Naive thymus-derived CD8-positive, alpha-beta T cell (primary cell): ENCODE measurements at regions not wholly inside any gene's neighbourhood (a gene's known extent, or its start where the extent isn't known, plus 50 kb on each side); places are given as distances from the start of the nearest gene placed in this dataset.

ENCODE experiments used
- ATAC-seq, 2 donors: fragments of 150-1000 bp; cut with Tn5 transposase in 1 of 2; sonication (Bioruptor Pico), chemical (Tn5 transposase) in 1 of 2; 1 replicate in 1 of 2; 2 replicates in 1 of 2; pipeline ENCODE4 v1.10.0; 2021; ENCODE audit warnings: mild to moderate bottlenecking in 2 of 2, moderate library complexity in 2 of 2
- POLR2A ChIA-PET: fragments of 350-600 bp; sonication (Branson Sonifier 250); formaldehyde crosslinking; loops from one replicate; lab custom pipeline; 2021; ENCODE audit warnings: antibody characterized with exemption; lab: Charles Lee
- DNase-seq, 10 donors: peaks; one replicate each; pipeline versions ENCODE4 v3.0.0 to v3.0.0-alpha.2; 2020 to 2022
- H3K27ac Mint-ChIP-seq, 10 donors: one replicate each; pipeline ENCODE4 v1.8.0; 2020 to 2022; ENCODE audit warnings: mild to moderate bottlenecking in 10 of 10, mixed read lengths in 10 of 10, moderate library complexity in 4 of 10, inconsistent platforms in 1 of 10
- H3K27me3 Mint-ChIP-seq, 5 donors: one replicate each; pipeline ENCODE4 v1.8.0; 2021 to 2022; ENCODE audit warnings: mixed read lengths in 5 of 5
- H3K36me3 Mint-ChIP-seq, 3 donors: one replicate each; pipeline ENCODE4 v1.8.0; 2020 to 2022; ENCODE audit warnings: mixed read lengths in 3 of 3, mild to moderate bottlenecking in 2 of 3, inconsistent platforms in 1 of 3
- H3K4me1 Mint-ChIP-seq, 4 donors: one replicate each; pipeline ENCODE4 v1.8.0; 2021 to 2022; ENCODE audit warnings: mixed read lengths in 4 of 4
- H3K4me3 Mint-ChIP-seq, 10 donors: one replicate each; pipeline ENCODE4 v1.8.0; 2020 to 2022; ENCODE audit warnings: mild to moderate bottlenecking in 10 of 10, mixed read lengths in 10 of 10, moderate library complexity in 6 of 10, inconsistent platforms in 1 of 10
- H3K9me3 Mint-ChIP-seq, 9 donors: one replicate each; pipeline ENCODE4 v1.8.0; 2020 to 2022; ENCODE audit warnings: mixed read lengths in 9 of 9, mild to moderate bottlenecking in 3 of 9, inconsistent platforms in 1 of 9, moderate library complexity in 1 of 9

DNA sequence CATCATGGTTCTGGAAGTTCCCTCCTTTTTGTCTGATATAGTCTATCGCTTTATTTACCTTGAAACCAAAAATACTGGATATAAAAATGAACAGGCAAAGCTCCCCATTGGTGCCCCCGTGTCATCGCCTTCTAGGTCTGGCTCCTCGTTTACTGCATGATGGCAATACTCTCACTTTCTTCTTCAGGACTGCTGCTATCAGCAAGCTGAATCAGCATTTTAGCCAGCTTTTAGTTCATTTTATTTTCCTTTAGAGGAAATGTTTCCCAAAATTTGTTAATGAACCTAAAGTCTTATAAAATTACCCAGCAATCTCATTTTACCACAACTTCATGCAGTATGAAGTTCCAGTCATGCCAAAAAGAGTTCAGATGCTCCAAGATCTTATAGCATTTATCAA lies 80.5 kb downstream of the ZIC3 start:
- POLR2A ChIA-PET: no interaction called here
- no peak overlapping the region for H3K27ac Mint-ChIP-seq
- H3K4me1 Mint-ChIP-seq: no peaks in the 10 kb centered on the region
- peaks cover 0 to 2% (median 0%) of the 10 kb centered on the region in 5 donors for H3K27me3 Mint-ChIP-seq
- no peak overlapping the region for H3K4me3 Mint-ChIP-seq
- DNase-seq: no peak
- no peaks in the 10 kb centered on the region for H3K9me3 Mint-ChIP-seq
- ATAC-seq: no peak
- no peaks in the 10 kb centered on the region for H3K36me3 Mint-ChIP-seq

DNA sequence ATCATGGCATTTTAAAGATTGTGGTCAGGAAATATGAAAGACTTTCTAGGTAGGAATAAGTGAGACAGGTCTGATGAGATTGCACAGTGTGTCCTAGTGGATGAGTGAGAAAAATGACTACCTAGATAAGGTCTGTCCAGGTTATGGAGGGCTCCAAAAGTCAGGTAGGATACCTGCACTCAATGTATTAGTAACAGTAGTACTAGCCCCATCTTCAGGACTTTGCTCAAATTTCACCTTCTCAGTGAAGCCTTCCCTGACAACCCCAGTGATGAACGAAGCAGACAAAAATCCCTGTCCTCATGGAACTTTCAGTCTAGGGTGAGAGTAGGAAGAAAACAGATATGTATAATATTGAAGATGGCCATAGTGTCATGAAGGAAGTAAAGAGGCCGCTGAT lies 85.7 kb downstream of the ZIC3 start:
- H3K4me3 Mint-ChIP-seq: no peak overlapping the region
- H3K4me1 Mint-ChIP-seq: no peaks in the 10 kb centered on the region
- ATAC-seq (no peak), DNase-seq (no peak)
- POLR2A ChIA-PET: no interaction called here
- H3K9me3 Mint-ChIP-seq: peaks cover 0 to 3% (median 0%) of the 10 kb centered on the region in 9 donors
- no peaks in the 10 kb centered on the region for H3K36me3 Mint-ChIP-seq
- H3K27me3 Mint-ChIP-seq: peaks cover 0 to 9% (median 0%) of the 10 kb centered on the region in 5 donors
- no peak overlapping the region for H3K27ac Mint-ChIP-seq

DNA sequence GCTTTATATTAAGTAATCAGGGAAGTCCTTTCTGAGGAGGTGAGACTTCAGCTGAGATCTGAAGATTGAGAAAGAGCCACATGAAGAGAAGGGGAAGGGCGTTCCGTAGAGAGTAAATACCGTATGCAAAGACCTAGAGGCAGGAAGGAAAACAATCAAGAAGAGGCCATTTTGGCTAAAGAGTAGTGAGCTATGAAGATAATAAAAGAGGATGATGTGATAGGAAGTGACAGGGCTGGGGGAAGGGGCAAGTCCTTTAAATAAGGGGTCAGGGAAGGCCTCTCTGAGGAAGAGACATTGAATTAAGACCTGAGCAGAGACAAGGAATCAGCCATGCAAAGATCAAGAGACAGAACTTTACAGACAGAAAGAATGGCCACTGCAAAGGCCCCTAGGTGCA lies 86.2 kb downstream of the ZIC3 start:
- ATAC-seq: no peak
- Mint-ChIP-seq H3K27ac (no peak overlapping the region), H3K4me3 (no peak overlapping the region), H3K9me3 (peaks cover 0 to 3% (median 0%) of the 10 kb centered on the region in 9 donors), H3K27me3 (peaks cover 0 to 9% (median 0%) of the 10 kb centered on the region in 5 donors), H3K36me3 (no peaks in the 10 kb centered on the region), H3K4me1 (no peaks in the 10 kb centered on the region)
- POLR2A ChIA-PET: no interaction called here
- no peak for DNase-seq

DNA sequence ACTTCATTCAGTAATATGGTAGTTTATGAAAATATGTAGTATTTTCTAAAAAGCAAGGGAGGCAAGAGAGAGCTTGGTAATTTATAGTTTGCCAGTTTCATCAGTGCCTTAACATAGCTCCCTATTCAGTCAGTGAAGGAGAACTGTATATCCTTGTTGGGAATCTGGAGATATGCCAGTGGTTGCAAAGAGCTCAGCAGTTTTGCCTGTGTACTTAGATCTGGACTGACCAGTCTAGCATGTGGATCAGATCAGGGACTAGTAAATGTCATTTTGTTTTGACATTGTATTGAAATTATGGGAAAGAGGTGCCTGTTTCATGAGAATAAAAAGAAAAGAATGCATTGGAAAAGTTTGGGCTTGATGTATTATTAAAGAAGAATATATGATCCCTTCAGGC lies 88.6 kb downstream of the ZIC3 start:
- Mint-ChIP-seq H3K4me1 (no peaks in the 10 kb centered on the region), H3K4me3 (no peak overlapping the region), H3K27ac (no peak overlapping the region), H3K9me3 (peaks cover 0 to 3% (median 0%) of the 10 kb centered on the region in 9 donors), H3K36me3 (no peaks in the 10 kb centered on the region), H3K27me3 (peaks cover 0 to 9% (median 0%) of the 10 kb centered on the region in 5 donors)
- DNase-seq (no peak), ATAC-seq (no peak)
- POLR2A ChIA-PET: no interaction called here

DNA sequence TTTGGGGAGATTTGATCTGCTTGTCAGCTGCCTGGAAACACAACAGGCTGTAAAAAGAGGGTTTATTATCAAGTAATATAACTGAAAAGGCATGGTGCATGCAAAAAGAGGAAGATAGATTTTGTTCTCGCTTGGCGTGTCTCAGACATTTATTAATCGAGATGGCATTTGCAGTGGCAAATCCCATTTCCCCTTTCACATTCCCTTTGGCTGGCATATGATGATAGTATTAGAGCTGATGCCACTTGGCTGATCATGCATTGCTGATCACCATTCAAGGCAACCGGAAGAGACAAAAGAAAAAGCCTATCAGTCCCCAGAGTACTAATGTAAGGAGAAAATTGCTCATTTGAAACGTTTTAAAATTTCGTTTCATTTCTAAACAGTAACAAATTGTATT lies 101.8 kb downstream of the ZIC3 start:
- Mint-ChIP-seq H3K27me3 (peaks cover 0 to 6% (median 1%) of the 10 kb centered on the region in 5 donors), H3K9me3 (peaks cover 0 to 4% (median 0%) of the 10 kb centered on the region in 9 donors), H3K4me1 (no peaks in the 10 kb centered on the region), H3K27ac (no peak overlapping the region), H3K4me3 (no peak overlapping the region), H3K36me3 (peaks cover 0 to 2% (median 0%) of the 10 kb centered on the region in 3 donors)
- DNase-seq (no peak), ATAC-seq (no peak)
- POLR2A ChIA-PET: no interaction called here

DNA sequence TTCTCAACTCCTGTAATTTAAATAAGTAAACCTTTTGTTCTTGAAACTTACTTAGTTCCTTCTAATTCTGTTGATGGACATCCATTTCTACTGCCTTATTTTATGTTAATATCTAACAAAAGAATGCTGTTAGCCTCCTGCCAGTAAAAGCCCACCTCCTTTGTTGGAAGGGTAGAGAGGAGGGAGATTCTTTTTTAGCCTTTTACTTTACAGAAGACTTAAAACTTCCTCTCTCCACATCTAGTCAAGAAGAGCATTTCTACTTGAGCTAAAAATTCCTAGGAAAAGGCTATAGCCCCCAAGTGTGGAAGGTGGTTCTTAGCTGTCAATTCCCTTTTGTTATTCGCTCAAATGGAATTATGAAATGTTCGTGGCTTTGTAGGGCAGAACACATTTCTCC lies 118.7 kb downstream of the ZIC3 start:
- POLR2A ChIA-PET: no interaction called here
- H3K4me3 Mint-ChIP-seq: no peak overlapping the region
- H3K9me3 Mint-ChIP-seq: peaks cover 0 to 1% (median 0%) of the 10 kb centered on the region in 9 donors
- H3K36me3 Mint-ChIP-seq: no peaks in the 10 kb centered on the region
- H3K4me1 Mint-ChIP-seq: no peaks in the 10 kb centered on the region
- no peaks in the 10 kb centered on the region for H3K27me3 Mint-ChIP-seq
- no peak overlapping the region for H3K27ac Mint-ChIP-seq
- no peak for DNase-seq
- no peak for ATAC-seq

DNA sequence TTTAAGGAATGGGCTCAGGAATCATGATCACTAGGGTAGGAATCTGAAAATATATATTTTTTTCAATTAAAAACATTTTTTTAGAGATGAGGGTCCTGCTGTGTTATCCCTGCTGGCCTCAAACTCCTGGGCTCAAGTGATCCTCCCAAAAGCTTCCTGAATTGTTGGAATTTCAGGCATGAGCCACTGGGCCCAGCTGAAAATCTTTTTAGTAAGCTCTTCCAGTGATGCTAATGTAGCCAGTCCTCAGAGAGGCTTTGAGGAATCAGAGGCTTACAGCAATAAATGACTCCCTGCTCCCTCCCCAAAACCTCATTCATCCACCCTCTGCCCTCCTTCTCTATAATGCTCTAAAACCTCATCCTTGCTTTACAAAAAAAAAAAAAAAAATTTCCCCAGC lies 129.5 kb downstream of the ZIC3 start:
- Mint-ChIP-seq H3K27ac (no peak overlapping the region), H3K4me3 (no peak overlapping the region), H3K27me3 (peaks cover 0 to 1% (median 0%) of the 10 kb centered on the region in 5 donors), H3K36me3 (no peaks in the 10 kb centered on the region), H3K9me3 (peaks cover 0 to 1% (median 0%) of the 10 kb centered on the region in 9 donors), H3K4me1 (no peaks in the 10 kb centered on the region)
- DNase-seq: no peak
- POLR2A ChIA-PET: no interaction called here
- ATAC-seq: no peak

DNA sequence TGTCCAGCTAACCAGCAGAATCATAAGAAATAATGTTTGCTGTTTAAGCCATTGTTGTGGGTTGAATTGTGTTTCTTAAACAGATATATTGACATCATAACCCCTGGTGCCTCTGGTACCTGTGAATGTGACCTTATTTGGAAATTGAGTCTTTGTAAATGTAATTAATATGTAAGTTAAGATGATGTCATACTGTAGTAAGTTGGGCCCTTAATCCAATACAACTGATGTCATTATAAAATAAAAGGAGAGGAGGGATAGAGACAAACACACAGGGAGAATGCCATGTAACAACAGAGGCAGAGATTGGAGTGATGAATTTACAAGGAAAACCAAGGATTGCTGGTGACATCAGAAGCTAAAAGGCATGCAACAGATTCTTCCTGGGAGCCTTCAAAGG lies 141.4 kb downstream of the ZIC3 start:
- ATAC-seq (no peak), DNase-seq (no peak)
- no peak overlapping the region for H3K4me3 Mint-ChIP-seq
- H3K4me1 Mint-ChIP-seq: no peaks in the 10 kb centered on the region
- H3K9me3 Mint-ChIP-seq: peaks cover 0 to 3% (median 0%) of the 10 kb centered on the region in 9 donors
- H3K27ac Mint-ChIP-seq: no peak overlapping the region
- H3K27me3 Mint-ChIP-seq: peaks cover 0 to 2% (median 0%) of the 10 kb centered on the region in 5 donors
- no peaks in the 10 kb centered on the region for H3K36me3 Mint-ChIP-seq
- POLR2A ChIA-PET: no interaction called here

DNA sequence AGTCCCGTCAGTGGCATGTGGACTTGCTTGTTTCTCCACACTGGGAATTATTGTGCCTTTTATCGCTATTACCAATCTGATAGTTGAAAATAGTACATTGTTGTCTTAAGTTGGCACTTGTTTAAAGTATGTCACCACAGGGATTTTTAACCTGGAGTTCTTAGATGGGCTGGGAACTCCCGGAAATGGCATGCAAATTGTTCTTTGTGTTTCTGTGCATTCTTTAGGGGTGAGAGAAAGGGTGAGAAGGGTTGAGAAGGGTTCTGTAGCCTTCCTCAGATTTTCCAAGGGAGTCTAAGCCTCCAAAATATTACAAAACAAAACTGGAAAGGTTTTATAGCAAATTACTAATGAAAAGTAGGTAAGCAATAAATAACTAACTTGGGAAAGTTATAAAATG lies 176.9 kb downstream of the ZIC3 start:
- Mint-ChIP-seq H3K27ac (no peak overlapping the region), H3K4me3 (no peak overlapping the region)
- no peak for ATAC-seq

DNA sequence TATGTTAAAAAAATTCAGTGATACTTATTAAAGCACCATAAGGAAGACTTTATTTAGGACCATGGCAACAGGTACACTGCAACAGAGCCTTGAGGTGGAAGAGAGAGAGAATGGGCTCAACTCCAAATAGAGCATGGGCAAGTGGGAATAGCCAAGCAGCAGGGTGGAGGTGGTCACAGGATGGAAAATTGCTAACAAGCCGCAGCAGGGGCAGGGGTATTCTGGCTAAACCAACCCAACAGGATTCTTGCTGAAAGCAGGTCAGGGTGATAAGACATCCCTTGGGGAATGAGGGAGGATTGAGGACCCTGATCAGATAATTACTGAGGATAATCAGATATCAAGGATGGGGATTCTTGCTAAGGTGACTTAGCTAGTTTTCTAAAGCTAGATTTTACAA lies 177.5 kb downstream of the ZIC3 start:
- POLR2A ChIA-PET: no interaction called here
- no peak for DNase-seq
- Mint-ChIP-seq H3K27ac (no peak overlapping the region), H3K4me3 (no peak overlapping the region), H3K36me3 (no peaks in the 10 kb centered on the region), H3K4me1 (no peaks in the 10 kb centered on the region), H3K27me3 (no peaks in the 10 kb centered on the region), H3K9me3 (peaks cover 0 to 15% (median 0%) of the 10 kb centered on the region in 9 donors)
- ATAC-seq: no peak

More for the DNA sequence above, 176.9 kb downstream of the ZIC3 start:
- Mint-ChIP-seq H3K4me1 (no peaks in the 10 kb centered on the region), H3K27me3 (no peaks in the 10 kb centered on the region), H3K36me3 (no peaks in the 10 kb centered on the region), H3K9me3 (peaks cover 0 to 17% (median 0%) of the 10 kb centered on the region in 9 donors)
- POLR2A ChIA-PET: no interaction called here
- DNase-seq: no peak

DNA sequence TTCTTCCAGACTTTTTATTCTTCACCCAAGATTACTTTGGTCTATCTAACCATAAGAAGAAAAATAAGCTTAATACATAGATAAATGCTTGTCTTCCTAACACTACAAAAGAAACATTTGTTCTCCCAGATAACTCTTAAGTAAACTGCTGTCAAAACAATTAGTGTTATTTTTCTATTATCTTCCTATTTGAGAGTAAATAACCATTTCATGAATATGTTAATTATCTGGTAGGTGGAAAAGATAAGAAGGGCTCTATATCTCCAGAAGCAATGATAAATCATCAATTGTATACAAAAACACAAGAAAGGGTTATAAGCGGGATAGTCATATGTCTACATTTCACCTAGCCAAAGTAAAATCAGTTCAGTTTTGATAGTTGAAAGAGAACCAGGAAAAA lies 180.4 kb downstream of the ZIC3 start:
- Mint-ChIP-seq H3K9me3 (no peaks in the 10 kb centered on the region), H3K4me3 (no peak overlapping the region), H3K36me3 (no peaks in the 10 kb centered on the region), H3K4me1 (no peaks in the 10 kb centered on the region), H3K27me3 (no peaks in the 10 kb centered on the region), H3K27ac (no peak overlapping the region)
- no peak for ATAC-seq
- DNase-seq: no peak
- POLR2A ChIA-PET: no interaction called here

DNA sequence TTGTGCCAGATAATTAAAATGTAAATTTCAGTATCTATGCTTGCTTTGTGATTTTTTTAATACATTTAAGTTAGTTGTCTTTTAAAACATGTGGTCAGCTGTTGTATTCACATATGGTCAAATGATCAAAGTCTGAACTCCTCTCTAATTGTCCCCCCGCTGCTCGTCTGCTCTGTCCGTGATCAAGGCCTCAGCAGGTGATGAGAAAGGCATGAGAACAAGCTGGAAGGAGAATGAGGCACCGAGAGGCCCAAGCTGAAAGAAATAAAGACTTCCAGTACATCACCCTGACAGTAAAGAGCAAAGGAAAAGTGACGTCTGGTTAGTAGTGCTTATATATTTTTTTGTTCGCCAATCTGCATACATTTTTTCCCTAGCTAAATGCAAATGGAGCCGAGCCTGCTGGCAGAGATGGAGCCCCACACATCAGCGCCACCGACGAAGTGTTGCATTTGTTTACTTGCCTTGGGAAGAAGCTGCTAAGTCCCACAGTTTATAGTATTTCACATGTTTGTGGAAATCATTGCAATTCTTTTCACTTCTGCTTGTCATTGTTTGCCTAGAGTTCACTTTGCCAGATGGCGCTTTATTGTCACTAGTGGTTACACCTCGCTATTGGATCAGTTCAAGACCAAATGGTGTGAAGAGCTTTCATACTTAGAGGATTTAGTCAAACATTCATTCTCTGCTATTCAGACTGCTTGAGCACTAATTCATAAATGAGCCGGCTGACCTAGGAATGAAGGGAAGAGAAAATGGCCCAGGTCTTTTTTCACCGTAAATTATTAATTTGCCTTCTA lies 181.5 kb downstream of the ZIC3 start:
- H3K36me3 Mint-ChIP-seq: no peaks in the 10 kb centered on the region
- no peak for DNase-seq
- no peak overlapping the region for H3K4me3 Mint-ChIP-seq
- no peak overlapping the region for H3K27ac Mint-ChIP-seq
- H3K27me3 Mint-ChIP-seq: no peaks in the 10 kb centered on the region
- no peak for ATAC-seq
- no peaks in the 10 kb centered on the region for H3K4me1 Mint-ChIP-seq
- no peaks in the 10 kb centered on the region for H3K9me3 Mint-ChIP-seq
- POLR2A ChIA-PET: no interaction called here

DNA sequence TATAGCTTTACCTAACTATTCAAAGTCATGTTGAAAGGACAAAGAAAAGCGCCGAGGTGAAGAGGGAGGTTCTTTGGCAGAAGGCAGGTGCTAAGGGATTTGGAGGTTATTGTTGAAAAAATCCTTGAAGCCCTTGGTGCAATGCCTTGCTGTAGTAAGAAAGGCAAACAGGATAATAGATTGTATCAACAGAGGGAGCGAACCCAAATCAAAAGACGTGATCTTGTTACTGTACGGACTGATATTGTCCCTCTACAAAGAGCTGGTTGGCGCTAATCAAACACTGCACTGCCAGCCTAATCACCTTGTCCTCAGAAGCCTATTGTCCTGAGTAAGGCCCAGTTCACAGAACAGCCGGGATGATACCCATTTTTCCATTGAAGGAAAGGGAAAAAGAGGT lies 182.9 kb downstream of the ZIC3 start:
- Mint-ChIP-seq H3K4me1 (no peaks in the 10 kb centered on the region), H3K9me3 (no peaks in the 10 kb centered on the region), H3K4me3 (no peak overlapping the region), H3K27ac (no peak overlapping the region), H3K27me3 (no peaks in the 10 kb centered on the region), H3K36me3 (no peaks in the 10 kb centered on the region)
- no peak for ATAC-seq
- no peak for DNase-seq
- POLR2A ChIA-PET: no interaction called here

DNA sequence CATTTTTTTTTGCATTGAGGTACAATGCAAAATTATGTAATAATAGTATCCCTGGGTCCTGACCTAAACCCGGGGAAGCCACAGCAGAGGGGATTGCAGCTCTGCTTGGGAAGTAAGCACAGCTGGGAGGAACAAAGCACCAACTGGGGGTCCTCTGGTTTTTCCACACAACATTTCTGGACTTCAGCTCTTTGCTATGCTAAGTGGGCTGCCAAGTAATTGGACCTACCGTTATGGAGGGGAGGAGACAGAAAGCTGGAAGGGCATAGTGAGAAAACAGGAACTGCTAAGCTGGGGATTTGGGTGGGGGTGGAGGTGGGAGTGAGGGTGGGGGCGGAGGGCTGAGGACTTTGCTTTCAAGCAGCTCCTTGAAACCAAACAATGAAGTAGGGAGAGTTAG lies 183.3 kb downstream of the ZIC3 start:
- POLR2A ChIA-PET: no interaction called here
- no peak overlapping the region for H3K4me3 Mint-ChIP-seq
- H3K4me1 Mint-ChIP-seq: no peaks in the 10 kb centered on the region
- DNase-seq: no peak
- H3K27me3 Mint-ChIP-seq: no peaks in the 10 kb centered on the region
- H3K36me3 Mint-ChIP-seq: no peaks in the 10 kb centered on the region
- H3K27ac Mint-ChIP-seq: no peak overlapping the region
- ATAC-seq: no peak
- no peaks in the 10 kb centered on the region for H3K9me3 Mint-ChIP-seq
